GM21825 (cell line): ENCODE measurements at regions not wholly inside any gene's neighbourhood (a gene's known extent, or its start where the extent isn't known, plus 50 kb on each side); places are given as distances from the start of the nearest gene placed in this dataset.

ENCODE experiments used
- ATAC-seq: cut with Tn5 transposase; IDR thresholded peaks from one replicate; pipeline ENCODE4 v1.9.1; 2021; ENCODE audit warnings: mild to moderate bottlenecking, moderate library complexity; ENCODE audit not compliant: unreplicated experiment

GRCh38 chr20:7820897-7821296 lies 119.4 kb downstream of the HAO1 start:
- ATAC-seq = no peak

GRCh38 chr20:7822772-7823171 lies 117.5 kb downstream of the HAO1 start:
- ATAC-seq = no peak

- no peak for ATAC-seq
Measured at GRCh38 chr20:7828437-7828836, 111.8 kb downstream of the HAO1 start.

- no peak for ATAC-seq
Measured at GRCh38 chr20:7829031-7829430, 111.2 kb downstream of the HAO1 start.

- ATAC-seq = no peak
Measured at GRCh38 chr20:7829776-7830175, 110.5 kb downstream of the HAO1 start.
